HG02884 (cell line): ENCODE measurements at regions not wholly inside any gene's neighbourhood (a gene's known extent, or its start where the extent isn't known, plus 50 kb on each side); places are given as distances from the start of the nearest gene placed in this dataset.
"Not testable (repeated sequence)": the region's sequence is repeated elsewhere in the genome, so short reads cannot be mapped to it uniquely, and the experiment has no call there.

Experiments
- ATAC-seq: cut with Tn5 transposase; IDR thresholded peaks from one replicate; pipeline ENCODE4 v1.9.1; 2021; ENCODE audit warnings: mild to moderate bottlenecking, moderate library complexity; ENCODE audit not compliant: unreplicated experiment

DNA sequence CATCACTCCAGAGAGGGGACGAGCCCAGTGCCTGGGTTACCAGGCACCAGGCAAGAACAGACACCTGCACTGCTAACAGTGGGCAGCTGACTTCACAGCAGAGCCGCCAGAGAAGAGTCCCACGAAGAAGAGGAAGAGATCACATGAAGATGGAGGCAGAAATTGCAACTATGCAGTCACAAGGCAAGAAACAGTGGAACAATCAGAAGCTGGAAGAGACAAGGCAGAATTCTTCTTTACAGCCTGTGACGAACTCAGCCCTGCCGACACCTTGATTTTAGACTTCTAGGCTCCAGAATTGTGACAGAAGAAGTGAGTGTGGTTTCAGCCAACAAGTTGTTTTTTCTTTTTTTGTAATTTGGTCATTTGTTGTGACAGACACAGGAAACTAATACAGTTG is 59.2 kb downstream of the IL12A start:
- ATAC-seq: no peak

DNA sequence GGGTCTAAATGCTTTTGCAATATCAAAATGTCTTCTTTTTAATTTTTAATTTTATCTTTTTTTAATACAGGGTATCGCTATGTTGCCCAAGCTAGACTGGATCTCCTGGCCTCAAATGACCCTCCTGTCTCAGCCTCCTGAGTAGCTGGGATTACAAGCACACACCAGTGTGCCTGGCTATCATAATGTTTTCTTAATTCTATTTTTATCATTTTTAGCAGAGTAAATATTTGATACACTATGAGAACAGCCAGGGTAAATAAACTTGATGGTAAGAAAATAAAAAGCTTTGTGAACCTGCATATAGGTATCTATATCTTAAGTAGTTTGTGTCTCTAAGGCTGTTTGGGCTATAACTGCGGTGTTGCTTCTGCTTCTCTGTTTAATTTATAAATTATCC is 60.4 kb downstream of the IL12A start:
- no peak for ATAC-seq

DNA sequence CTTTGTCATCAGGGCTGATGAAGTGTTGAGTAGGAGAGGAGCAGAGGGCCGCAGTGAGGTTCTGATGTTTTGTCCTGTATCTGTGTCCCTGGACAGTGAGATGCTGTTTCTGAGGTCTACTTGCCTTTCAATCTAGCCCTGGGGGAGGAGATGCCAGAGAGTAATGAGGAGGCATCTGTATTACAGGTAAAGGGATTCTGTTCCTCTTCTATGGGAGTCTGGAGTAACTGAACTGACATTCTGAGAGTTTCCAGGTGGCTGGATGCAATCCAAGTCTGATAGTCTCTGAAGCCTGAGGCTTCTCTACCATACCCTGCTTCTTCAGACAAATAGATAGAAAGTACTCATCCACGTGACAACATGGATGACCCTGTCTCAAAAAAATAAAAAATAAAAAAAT is 60.9 kb downstream of the IL12A start:
- no peak for ATAC-seq

DNA sequence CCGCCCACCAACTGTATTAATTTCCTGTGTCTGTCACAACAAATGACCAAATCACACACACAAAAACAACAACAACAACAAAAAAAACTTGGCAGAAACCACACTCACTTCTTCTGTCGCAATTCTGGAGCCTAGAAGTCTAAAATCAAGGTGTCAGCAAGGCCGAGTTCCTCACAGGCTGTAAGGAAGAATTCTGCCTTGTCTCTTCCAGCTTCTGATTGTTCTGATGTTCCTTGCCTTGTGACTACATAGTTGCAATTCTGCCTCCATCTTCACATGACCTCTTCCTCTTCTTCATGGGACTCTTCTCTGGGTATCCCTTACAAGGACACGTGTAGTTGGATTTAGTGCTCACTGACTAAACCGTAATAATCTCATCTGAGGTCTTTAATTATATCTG is 61.4 kb downstream of the IL12A start:
- no peak for ATAC-seq

DNA sequence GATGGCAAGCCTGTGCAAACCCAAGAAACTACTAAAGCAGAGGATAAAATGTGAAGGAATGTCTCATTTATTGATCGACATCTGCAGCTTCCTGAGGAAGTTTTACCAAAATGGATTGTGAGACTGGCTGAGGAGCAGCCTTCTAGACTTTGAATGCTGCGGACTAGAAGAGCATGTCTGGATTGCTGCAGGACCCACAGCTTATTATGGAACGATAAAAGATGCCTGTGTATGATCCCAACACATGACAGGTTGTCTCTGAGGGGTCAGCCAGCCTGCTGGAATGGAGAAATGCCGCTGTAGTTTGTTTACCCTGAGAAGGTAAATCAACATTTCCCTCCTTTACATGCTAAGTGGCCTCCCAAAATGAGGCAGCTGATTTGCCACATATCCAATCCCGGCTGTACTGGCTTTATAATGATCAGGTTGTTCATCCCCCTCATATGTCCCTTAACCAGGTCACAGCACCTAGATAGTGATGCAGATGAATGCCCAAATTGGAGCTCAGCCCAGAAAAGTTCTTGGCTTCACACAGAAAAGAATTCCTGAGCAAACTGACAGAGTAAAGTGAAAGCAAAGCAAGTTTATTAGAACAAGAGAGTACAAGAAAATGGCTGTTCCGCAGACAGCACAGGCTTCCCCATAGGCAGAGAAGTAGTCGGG is 63.9 kb downstream of the IL12A start:
- no peak for ATAC-seq

DNA sequence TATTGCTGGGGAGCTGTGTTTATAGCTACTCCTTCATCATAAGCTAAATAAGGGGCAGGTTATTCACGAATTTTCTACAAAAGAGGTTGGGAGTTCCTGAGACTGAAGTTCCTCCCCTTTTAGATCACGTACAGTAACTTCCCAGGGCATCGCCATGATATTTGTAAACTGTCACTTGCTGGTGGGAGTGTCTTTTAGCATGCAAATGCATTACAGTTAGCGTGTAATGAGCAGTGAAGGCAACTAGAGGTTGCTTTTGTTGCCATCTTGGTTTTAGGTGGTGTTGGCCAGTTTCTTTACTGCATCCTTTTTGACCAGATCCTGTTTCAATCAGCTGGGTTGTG is 64.4 kb downstream of the IL12A start:
- no peak for ATAC-seq

DNA sequence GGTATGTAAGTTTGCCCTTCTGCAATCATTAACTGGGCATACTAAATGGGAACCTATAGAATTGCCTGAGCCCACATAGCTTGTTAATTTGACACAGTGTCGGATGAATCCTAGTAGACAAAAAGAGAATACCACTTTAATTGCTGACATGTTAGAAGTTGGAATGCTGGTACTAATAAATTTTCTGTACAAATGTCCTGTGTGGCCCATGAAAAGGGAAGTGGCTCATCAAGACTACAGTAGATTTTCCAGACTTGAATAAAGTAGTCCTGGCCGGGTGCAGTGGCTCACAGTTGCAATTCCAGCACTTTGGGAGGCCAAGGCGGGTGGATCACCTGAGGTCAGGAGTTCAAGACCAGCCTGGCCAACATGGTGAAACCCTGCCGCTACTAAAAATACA is 66.2 kb downstream of the IL12A start:
- not testable (repeated sequence) for ATAC-seq

DNA sequence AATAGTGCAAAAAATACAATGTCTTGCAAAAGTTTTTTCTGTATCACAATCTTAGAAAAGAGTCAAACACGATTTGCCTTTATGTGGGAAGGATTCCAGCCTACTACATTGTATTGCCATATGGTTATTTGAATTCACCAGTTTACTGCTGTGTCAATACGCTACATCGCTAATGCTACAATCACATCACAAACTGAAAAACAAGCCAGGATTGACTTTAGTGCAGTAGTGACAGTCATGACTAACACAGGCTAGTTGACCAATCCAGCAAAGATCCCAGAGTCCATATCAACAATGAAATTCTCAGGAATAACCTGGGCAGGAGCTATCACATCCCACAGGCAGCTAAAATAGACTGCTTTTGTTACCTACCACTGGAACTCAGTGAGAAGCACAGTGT is 67.0 kb downstream of the IL12A start:
- no peak for ATAC-seq

DNA sequence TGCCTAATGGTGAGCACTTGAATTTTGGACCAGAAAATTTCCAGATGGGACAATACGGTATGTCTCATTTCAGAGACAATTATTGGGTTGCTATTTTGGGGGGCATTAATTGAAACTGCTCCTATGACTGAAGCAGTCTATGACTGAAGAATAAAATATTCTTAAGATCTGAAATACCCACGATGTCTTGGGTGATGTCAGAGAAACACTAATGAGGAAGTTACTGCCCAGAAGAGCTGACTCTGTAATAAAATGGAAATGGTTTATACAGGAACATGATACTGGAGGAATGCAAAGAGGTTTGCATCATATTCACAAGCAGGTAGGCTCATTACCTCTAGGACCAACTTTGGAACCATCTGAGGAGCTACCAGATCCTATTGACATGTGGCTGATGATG is 68.7 kb downstream of the IL12A start:
- no peak for ATAC-seq

DNA sequence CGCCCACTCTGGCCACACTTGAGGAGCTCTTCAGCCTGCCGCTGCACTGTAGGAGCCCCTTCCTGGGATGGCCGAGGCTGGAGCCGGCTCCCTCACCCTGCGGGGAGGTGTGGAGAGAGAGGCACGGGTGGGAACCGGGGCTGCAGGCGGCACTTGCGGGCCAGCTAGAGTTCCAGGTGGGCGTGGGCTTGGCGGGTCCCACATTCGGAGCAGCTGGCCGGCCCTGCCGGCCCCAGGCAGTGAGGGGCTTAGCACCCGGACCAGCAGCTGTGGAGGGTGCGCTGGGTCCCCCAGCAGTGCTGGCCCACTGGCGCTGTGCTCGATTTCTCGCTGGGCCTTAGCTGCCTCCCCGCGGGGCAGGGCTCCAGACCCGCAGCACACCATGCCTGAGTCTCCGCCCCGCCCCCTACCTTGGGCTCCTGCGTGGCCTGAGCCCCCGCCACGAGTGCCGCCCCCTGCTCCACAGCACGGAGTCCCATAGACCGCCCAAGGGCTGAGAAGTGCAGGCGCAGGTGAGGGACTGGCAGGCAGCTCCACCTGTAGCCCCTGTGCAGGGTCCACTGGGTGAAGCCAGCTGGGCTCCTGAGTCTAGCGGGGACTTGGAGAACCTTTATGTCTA is 71.9 kb downstream of the IL12A start:
- no peak for ATAC-seq

DNA sequence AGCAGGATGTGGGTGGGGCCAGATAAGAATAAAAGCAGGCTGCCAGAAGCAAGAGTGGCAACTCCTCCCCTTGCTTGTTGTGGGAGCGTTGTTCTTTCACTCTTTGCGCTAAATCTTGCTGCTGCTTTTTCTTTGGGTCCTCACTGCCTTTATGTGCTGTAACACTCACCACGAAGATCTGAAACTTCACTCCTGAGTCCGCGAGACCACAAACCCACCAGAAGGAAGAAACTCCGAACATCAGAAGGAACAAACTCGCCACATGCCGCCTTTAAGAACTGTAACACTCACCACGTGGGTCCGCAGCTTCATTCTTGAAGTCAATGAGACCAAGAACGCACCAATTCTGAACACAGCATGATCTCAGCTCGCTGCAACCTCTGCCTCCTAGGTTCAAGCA is 72.9 kb downstream of the IL12A start:
- ATAC-seq: no peak

DNA sequence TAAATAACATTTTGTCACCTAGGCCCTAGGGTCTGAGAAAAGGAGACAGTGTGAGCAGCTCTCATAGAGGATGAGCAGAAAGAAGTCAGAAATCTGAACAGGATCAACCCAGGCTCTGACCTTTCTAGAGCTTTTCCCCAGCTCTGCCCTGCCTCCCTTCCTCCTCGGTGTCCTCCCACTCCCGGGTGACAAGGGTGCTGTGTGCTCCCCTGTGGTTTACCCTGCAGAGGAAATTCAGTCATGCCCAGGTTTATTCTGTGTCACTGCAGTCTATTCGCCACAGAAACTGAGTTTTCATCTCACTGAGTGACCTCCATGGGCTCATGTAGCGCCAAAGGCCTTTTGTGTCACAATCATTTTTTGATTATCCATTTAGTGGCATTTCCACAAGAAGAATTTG is 76.6 kb downstream of the IL12A start:
- no peak for ATAC-seq

DNA sequence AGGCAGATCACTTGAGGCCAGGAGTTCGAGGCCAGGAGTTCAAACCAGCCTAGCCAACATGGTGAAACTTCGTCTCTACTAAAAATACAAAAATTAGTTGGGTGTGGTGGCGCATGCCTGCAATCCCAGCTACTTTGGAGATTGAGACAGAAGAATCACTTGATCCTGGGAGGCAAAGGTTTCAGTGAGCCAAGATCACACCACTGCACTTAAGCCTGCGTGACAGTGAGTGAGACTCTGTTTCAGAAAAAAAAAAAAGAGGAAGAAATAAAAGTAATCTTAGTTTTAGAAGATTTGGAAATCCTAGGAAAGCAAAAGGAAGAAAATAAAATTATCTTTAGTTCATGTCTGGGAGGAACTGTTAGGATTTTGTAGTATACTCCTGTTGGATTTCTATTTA is 77.2 kb downstream of the IL12A start:
- ATAC-seq: no peak

DNA sequence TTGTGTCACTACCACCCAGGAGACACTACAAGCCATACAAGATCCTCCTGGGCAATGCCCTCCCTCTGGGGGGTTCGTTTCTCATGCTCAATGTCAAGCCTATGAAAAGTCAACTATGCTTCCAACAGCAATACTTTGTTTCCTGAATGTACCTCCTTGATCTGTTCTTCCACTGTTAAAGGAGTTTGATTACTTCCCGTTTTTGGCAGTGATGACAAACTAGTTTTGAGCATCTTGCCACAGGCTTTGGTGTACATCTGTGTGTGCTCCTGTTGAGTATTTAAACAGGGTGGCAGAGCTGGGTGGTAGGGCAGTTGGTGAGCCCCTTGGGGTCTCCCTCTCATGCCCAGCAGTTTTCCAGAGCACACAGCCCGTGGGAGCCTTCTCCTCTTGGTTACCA is 81.4 kb downstream of the IL12A start:
- ATAC-seq: no peak

DNA sequence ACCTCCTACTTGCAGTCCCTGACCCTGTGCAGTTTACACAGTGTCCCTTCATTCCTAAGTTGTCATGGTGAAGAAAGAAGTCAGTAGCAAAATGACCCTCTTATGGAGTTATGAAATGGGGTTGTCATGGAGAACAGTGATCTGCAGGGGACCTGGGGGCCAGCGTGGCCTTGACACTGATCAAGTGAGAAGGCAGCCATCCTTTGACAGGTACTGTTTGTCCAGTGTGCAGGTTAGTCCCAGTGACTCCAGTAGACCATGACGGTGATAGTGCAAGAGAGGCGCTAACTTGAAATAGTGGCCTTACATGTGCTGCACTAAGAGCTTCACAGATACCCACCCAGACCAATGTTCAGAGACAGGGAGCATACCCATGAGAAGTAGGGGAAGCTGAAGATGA is 87.9 kb downstream of the IL12A start:
- ATAC-seq: no peak

DNA sequence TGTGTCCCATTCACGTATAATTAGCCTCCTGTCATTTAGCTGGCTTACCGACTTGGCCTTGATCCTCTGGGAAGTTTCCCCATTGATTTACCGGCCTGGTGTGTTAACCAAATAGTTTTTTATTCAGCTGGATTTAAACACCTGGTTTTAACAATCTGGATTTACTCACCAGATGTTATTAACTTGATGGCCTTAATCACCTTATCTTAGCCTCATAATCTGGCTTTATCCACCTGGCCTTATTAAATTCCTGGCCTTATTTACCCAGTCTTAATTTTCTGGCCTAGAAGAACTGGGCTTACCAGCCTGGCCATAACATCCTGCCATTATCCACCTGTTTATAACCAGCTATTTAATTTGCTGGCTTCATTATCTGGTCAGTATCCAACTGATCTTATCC is 89.9 kb downstream of the IL12A start:
- ATAC-seq: no peak

DNA sequence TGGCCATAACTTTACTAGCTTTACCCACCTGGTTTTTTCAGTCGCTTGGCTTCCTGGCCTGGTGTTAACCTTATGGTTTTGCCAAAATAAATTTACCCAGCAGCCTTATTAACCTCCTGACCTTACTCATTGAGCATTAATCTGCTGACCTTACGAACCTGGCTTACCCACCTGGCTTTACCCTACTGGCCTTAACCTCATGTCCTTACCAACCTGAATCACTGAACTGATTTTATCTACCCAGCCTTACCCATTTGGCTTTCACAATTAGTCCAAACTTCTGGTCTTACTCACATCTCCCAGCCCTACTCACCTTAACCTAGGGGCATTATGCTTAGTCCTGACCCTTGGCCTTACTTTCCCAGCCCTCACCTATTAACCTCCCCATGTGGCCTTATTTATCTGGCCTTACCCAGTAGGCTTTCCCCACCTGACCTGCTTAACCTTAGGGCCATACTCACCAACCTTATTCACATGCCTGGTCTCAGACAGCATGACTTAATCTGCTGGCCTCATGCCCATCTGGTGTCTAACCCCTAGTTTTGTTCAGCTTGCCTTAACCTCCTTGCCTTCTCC is 93.4 kb downstream of the IL12A start:
- ATAC-seq: no peak

DNA sequence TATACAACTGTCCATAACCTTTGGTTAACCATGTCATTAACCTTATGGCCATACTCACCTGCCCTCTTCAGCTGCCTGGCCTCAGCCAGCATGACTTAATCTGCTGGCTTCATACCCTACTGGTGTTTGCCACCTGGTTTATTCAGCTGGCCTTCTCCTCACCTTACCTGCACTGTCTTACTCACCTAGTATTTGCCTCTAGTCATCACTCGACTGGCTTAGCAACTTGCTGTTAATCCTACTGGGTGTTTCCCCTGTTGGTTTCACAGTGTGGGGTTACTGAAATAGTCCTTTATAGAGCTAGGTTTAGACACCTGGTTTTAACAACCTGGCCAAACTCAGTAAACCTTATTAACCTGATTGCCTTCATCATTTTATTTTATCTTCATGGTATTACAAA is 96.4 kb downstream of the IL12A start:
- ATAC-seq: no peak

DNA sequence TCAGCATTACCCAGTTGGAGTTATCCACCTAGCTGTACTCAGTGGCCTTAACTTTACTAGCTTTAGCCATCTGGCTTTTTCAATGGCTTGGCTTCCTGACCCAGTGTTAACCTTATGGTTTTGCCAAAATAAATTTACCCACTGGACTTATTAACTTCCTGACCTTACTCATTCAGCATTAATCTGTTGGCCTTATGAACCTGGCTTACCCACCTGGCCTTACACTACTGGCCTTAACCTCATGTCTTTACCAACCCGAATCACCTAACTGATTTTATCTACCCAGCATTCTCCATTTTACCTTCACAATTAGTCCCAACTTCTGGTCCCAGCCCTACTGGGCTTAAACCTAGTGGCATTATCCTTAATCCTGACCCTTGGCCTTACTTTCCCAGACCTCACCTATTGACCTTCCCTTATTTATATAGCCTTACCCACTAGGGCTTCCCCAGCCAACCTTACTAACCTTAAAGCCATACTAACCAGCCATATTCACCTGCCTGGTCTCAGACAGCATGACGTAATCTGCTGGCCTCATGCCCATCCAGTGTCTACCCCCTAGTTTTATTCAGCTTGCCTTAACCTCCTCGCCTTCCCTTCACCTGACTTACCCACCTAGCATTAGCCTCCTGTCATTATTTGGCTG is 100.0 kb downstream of the IL12A start:
- ATAC-seq: no peak

DNA sequence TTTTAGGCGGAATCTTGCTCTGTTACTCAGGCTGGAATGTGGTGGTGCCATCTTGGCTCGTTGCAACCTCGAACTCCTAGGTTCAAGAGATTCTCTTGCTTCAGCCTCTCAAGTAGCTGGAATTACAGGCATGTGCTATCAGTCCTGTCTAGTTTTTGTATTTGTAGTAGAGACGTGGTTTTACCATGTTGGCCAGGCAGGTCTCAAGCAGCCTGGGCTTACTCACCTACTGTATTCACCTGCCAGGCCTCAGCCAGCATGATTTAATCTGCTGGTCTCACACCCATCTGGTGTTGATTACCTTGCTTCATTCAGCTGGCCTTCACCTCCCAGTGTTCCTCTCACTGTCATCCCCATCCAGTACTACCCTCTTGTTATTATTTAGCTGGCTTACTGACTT is 102.0 kb downstream of the IL12A start:
- no peak for ATAC-seq

DNA sequence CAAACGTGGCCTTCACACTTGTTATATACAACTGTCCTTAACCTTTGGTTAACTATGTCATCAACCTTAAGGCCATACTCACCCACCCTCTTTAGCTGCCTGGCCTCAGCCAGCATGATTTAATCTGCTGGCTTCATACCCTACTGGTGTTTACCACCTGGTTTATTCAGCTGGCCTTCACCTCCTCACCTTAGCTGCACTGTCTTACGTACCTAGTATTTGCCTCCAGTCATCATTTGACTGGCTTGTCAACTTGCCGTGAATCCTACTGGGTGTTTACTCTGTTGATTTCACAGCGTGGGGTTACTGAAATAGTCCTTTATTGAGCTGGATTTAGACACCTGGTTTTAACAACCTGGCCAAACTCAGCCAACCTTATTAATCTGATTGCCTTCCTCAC is 102.8 kb downstream of the IL12A start:
- ATAC-seq: no peak

DNA sequence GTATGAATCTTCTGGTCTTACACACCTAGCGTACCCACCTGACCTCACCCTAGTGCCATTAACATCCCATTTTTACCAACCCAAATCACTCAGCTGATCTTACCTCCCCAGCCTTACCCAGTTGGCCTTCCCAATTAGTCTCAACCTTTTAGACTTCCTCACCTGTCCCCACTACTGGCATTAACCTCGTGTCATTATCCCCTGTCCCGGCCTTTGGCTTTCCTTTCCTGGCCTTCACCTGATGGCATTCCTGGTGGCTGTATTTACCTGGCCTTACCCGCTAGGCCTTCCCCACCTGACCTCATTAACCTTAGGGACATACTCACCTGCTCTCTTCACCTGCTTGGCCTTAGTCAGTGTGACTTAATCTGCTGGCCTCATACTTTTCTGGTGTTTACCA is 104.1 kb downstream of the IL12A start:
- ATAC-seq: no peak
